ENCODE measurements at regions not wholly inside any gene's neighbourhood (a gene's known extent, or its start where the extent isn't known, plus 50 kb on each side); places are given as distances from the start of the nearest gene placed in this dataset.

DNA sequence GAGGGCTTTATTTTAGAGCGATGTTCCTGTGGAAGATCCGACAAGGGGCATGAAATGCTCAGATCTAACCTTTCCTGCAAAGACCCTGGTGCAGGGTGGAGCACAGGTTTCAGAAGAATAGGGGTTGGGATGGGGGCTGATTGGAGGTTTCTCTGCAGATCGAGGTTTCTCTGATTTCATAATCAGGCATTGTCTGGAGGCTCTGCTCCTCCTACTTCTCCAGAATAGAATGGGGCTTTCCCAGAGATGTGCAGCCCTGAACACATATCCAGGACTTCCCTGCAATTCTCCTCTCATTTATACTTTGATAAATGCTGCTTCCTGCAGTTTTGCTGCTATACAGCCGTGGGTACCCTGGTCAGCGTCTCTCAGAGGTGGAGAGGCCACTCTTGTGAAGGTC, 397.6 kb upstream of the BOD1L1 start:
- Histone ChIP-seq H3K4me1 (ENCODE audit: control insufficient read depth, insufficient read depth, low read length) (peaks cover 17% of the 10 kb centered on the region), H3K9me3 (replicated peaks; ENCODE audit: low read length) (no peaks in the 10 kb centered on the region), H3K4me2 (ENCODE audit: low read length) (no peak overlapping the region), H3K36me3 (ENCODE audit: insufficient read depth, low read length) (no peaks in the 10 kb centered on the region), H3K4me3 (ENCODE audit: low read length) (no peak overlapping the region), H3K27me3 (ENCODE audit: control insufficient read depth, insufficient read depth, low read length) (no peaks in the 10 kb centered on the region), H3K9ac (ENCODE audit: low read depth, low read length) (no peak overlapping the region)

DNA sequence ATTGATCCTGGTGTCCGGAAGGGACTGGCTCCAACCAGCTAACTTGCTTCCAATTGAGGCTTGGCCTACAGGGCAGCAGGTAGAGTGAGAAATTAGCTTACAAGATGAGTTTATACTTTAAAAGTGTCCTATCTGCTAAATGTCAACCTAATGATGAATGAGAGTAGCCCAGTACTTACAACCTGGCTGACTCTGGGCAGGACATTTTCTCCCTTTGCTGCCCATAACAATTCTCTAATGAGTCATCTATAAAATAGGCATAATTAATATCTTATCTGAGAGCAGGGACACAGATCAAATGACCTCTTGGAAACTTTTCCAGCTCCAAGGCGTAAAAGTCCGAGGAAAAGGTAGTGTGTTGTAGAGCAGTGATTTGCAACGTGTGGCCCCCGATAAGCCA, 398.4 kb upstream of the BOD1L1 start:
- Histone ChIP-seq H3K9me3 (replicated peaks; ENCODE audit: low read length) (no peaks in the 10 kb centered on the region), H3K27me3 (ENCODE audit: control insufficient read depth, insufficient read depth, low read length) (no peaks in the 10 kb centered on the region), H3K4me3 (ENCODE audit: low read length) (no peak overlapping the region), H3K36me3 (ENCODE audit: insufficient read depth, low read length) (no peaks in the 10 kb centered on the region), H3K9ac (ENCODE audit: low read depth, low read length) (no peak overlapping the region), H3K4me1 (ENCODE audit: control insufficient read depth, insufficient read depth, low read length) (peaks cover 17% of the 10 kb centered on the region), H3K4me2 (ENCODE audit: low read length) (no peak overlapping the region)

DNA sequence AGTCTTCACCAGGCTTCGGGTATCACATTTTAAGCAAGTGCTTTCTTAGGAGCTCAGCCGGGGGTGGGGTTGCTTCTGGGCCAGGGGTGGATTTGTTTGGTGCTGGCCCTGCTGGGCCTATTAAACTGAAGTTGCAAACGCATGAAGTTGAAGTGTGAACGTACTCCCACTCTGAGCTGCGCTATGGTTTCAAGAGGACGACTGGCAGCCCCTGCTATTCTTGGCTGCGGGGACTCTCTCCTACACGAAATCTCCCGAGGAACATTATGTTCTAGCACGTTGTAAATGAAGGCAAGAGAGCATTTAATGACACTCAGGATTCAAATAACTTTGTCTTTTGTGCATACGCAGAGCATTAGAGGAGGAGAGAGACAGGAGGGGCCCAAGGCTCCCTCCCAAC, 401.3 kb upstream of the BOD1L1 start:
- H3K9me3 ChIP-seq (replicated peaks; ENCODE audit: low read length): no peaks in the 10 kb centered on the region
- no peak overlapping the region for H3K9ac ChIP-seq (ENCODE audit: low read depth, low read length)
- no peak overlapping the region for H3K4me2 ChIP-seq (ENCODE audit: low read length)
- no peak overlapping the region for H3K4me3 ChIP-seq (ENCODE audit: low read length)
- H3K36me3 ChIP-seq (ENCODE audit: insufficient read depth, low read length): no peaks in the 10 kb centered on the region
- H3K4me1 ChIP-seq (ENCODE audit: control insufficient read depth, insufficient read depth, low read length): no peaks in the 10 kb centered on the region
- H3K27me3 ChIP-seq (ENCODE audit: control insufficient read depth, insufficient read depth, low read length): no peaks in the 10 kb centered on the region

DNA sequence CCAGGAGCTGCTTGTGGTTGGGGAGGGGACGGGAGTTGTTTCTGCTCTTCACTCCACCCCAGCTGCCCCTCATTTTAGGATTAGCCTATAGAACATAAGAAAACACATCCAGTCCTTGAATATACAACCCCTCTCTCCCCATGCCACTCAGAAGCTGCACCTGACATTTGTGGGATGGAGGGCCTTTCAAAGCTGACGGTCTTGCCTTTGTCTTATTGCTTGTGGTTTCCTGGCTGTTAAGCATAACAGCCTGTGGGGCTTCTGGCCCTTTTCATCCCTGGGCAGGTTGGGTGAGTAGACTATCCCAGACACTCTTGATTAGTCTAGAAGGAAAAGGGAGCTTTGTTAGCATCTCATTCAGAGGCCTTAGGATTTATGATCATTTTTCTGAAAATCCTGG, 407.6 kb upstream of the BOD1L1 start:
- Histone ChIP-seq H3K4me1 (ENCODE audit: control insufficient read depth, insufficient read depth, low read length) (no peaks in the 10 kb centered on the region), H3K36me3 (ENCODE audit: insufficient read depth, low read length) (no peaks in the 10 kb centered on the region), H3K4me2 (ENCODE audit: low read length) (no peak overlapping the region), H3K27me3 (ENCODE audit: control insufficient read depth, insufficient read depth, low read length) (no peaks in the 10 kb centered on the region), H3K9me3 (replicated peaks; ENCODE audit: low read length) (no peaks in the 10 kb centered on the region), H3K4me3 (ENCODE audit: low read length) (no peak overlapping the region), H3K9ac (ENCODE audit: low read depth, low read length) (no peak overlapping the region)

DNA sequence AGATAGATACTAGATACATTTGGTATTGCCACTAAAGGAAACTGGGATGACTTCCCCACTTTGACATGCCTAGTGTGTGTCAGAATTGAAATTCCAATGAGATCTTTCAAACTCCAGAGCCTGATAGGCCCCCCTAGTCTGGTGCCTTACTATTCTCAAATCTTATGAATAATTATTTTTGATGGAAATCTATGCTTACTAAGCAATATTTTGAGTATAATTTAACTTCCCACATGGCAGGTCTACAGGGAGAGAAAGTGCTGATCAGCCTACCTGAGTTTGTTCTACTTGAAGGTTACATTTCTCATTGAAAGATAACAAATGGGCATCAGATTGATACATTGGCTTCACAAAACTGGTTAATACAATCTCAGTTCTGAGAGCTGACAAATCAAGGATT, 415.7 kb upstream of the BOD1L1 start:
- no peak overlapping the region for H3K4me2 ChIP-seq (ENCODE audit: low read length)
- H3K9me3 ChIP-seq (replicated peaks; ENCODE audit: low read length): no peaks in the 10 kb centered on the region
- H3K4me1 ChIP-seq (ENCODE audit: control insufficient read depth, insufficient read depth, low read length): no peaks in the 10 kb centered on the region
- H3K4me3 ChIP-seq (ENCODE audit: low read length): no peak overlapping the region
- H3K27me3 ChIP-seq (ENCODE audit: control insufficient read depth, insufficient read depth, low read length): no peaks in the 10 kb centered on the region
- H3K36me3 ChIP-seq (ENCODE audit: insufficient read depth, low read length): no peaks in the 10 kb centered on the region
- no peak overlapping the region for H3K9ac ChIP-seq (ENCODE audit: low read depth, low read length)

DNA sequence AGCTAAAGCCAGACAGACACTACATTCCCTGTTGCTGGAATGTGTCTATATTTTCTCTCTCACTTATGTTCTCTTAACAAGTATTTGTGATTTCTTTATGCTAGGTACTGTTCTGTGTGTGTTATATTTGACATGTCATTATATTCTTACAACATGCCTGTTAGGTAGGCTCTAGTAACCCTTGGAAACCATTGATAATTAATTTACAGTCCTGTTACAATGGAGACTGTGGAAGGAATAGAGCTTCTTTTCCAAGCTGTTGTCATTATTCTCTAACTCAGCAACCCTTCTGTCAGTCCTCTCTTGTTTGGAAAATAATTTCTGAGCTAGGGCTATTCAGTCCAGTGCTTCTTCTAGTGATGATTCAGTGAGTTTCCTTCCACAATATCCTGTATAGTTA, 419.1 kb upstream of the BOD1L1 start:
- Histone ChIP-seq H3K36me3 (ENCODE audit: insufficient read depth, low read length) (no peaks in the 10 kb centered on the region), H3K4me3 (ENCODE audit: low read length) (no peak overlapping the region), H3K4me1 (ENCODE audit: control insufficient read depth, insufficient read depth, low read length) (no peaks in the 10 kb centered on the region), H3K9me3 (replicated peaks; ENCODE audit: low read length) (no peaks in the 10 kb centered on the region), H3K4me2 (ENCODE audit: low read length) (no peak overlapping the region), H3K27me3 (ENCODE audit: control insufficient read depth, insufficient read depth, low read length) (no peaks in the 10 kb centered on the region), H3K9ac (ENCODE audit: low read depth, low read length) (no peak overlapping the region)

DNA sequence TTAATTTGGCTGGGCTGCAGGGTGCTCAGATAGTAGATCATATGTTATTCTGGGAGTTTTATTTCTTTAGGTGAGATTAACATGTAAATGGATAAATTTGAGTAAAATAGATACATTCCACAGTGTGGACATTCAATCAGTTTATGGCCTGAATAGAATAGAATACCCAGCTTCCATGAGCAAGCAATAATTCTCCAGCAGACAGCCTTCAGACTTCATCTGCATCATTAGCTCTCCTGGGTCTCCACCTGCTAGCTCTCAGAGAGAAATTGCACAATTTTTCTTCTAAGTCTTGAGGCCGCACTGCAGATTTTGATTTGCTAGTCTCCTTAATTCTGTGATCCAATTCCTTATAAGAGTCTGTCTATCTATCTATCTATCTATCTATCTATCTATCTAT, 420.3 kb upstream of the BOD1L1 start:
- no peak overlapping the region for H3K4me3 ChIP-seq (ENCODE audit: low read length)
- H3K9ac ChIP-seq (ENCODE audit: low read depth, low read length): no peak overlapping the region
- no peaks in the 10 kb centered on the region for H3K9me3 ChIP-seq (replicated peaks; ENCODE audit: low read length)
- no peaks in the 10 kb centered on the region for H3K36me3 ChIP-seq (ENCODE audit: insufficient read depth, low read length)
- H3K4me1 ChIP-seq (ENCODE audit: control insufficient read depth, insufficient read depth, low read length): no peaks in the 10 kb centered on the region
- no peak overlapping the region for H3K4me2 ChIP-seq (ENCODE audit: low read length)
- H3K27me3 ChIP-seq (ENCODE audit: control insufficient read depth, insufficient read depth, low read length): no peaks in the 10 kb centered on the region

DNA sequence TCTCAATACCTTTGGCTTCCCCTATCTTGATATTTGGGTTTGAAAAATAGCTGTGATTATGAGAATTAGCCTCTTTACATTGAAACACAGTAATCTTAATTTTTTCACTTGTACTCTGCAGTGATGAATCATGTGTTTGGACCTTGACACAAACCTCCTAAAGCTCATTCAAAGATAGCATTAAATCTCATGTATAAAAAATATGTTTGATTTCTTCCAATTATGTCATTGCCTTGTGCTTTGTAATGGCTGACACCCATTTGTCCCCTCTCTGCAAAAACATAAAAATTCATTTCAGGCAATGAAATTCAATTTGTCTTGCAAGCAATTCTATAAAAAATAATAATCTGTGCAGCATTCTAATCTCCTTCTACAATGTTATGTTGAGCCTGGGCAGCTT, 422.4 kb upstream of the BOD1L1 start:
- Histone ChIP-seq H3K4me1 (ENCODE audit: control insufficient read depth, insufficient read depth, low read length) (no peaks in the 10 kb centered on the region), H3K4me3 (ENCODE audit: low read length) (no peak overlapping the region), H3K4me2 (ENCODE audit: low read length) (no peak overlapping the region), H3K36me3 (ENCODE audit: insufficient read depth, low read length) (no peaks in the 10 kb centered on the region), H3K9ac (ENCODE audit: low read depth, low read length) (no peak overlapping the region), H3K9me3 (replicated peaks; ENCODE audit: low read length) (no peaks in the 10 kb centered on the region), H3K27me3 (ENCODE audit: control insufficient read depth, insufficient read depth, low read length) (no peaks in the 10 kb centered on the region)

DNA sequence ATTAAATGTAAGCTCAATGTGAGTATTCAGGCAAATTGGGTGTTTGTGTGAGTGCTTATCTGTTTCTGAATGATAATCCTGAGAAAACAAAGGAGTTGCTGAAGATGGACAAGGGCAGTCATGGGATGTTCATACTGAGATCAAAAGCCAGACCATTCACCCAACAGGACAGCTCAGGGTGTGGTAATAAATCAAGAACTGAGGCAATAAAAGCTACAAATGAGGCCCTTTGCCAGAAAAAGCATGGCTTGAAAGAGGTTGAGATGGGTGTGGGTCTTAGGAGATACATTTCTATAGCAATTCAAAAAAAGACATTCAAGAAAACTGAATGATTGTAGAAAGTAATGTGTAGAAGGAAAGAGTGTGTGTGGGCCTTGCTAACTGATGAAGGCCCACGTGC, 425.8 kb upstream of the BOD1L1 start:
- Histone ChIP-seq H3K4me2 (ENCODE audit: low read length) (no peak overlapping the region), H3K4me1 (ENCODE audit: control insufficient read depth, insufficient read depth, low read length) (no peaks in the 10 kb centered on the region), H3K4me3 (ENCODE audit: low read length) (no peak overlapping the region), H3K9me3 (replicated peaks; ENCODE audit: low read length) (no peaks in the 10 kb centered on the region), H3K9ac (ENCODE audit: low read depth, low read length) (no peak overlapping the region), H3K27me3 (ENCODE audit: control insufficient read depth, insufficient read depth, low read length) (no peaks in the 10 kb centered on the region), H3K36me3 (ENCODE audit: insufficient read depth, low read length) (no peaks in the 10 kb centered on the region)

DNA sequence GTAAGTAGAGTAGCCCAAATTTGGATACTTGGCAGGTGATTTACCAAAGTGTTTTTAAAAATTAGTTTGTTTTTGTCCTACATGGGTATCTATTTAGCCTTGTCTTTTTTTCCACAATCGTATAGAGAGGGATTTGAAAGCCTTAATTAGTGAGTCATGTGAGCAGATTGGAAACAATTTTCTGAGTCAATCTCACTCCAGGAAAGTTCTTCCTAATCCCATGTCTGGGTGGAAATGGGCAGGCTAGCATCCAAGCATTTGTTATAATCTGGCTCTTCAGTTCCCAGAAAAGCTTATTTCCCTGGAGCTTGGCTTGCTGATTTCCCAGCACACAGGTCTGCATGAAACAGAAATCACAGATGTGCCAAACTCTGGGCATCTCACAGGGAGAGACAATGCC, 426.9 kb upstream of the BOD1L1 start:
- H3K9me3 ChIP-seq (replicated peaks; ENCODE audit: low read length): no peaks in the 10 kb centered on the region
- no peak overlapping the region for H3K4me3 ChIP-seq (ENCODE audit: low read length)

DNA sequence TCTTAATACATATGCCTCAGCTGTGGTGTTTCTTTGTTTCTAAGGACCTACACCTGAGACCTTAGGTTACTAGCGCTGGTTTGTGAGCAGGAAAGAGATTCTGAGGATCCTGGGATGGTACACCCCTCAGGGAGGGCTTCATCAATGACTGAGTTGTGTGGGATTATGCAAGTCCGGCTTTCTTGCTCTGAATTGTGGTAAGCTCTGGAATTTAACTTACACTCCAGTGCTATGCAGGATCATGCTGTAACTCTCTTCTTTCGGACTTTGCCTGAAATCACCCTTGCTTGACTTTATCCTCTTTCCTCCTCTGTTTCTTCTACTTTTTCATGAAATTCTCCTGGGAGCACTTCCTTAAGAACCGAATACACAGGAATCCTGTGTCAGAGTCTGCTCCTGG, 431.5 kb upstream of the BOD1L1 start:
- no peaks in the 10 kb centered on the region for H3K9me3 ChIP-seq (replicated peaks; ENCODE audit: low read length)
- no peak overlapping the region for H3K9ac ChIP-seq (ENCODE audit: low read depth, low read length)
- no peaks in the 10 kb centered on the region for H3K36me3 ChIP-seq (ENCODE audit: insufficient read depth, low read length)
- H3K27me3 ChIP-seq (ENCODE audit: control insufficient read depth, insufficient read depth, low read length): no peaks in the 10 kb centered on the region
- H3K4me2 ChIP-seq (ENCODE audit: low read length): no peak overlapping the region
- H3K4me3 ChIP-seq (ENCODE audit: low read length): no peak overlapping the region
- no peaks in the 10 kb centered on the region for H3K4me1 ChIP-seq (ENCODE audit: control insufficient read depth, insufficient read depth, low read length)

More for the DNA sequence above, 426.9 kb upstream of the BOD1L1 start:
- no peaks in the 10 kb centered on the region for H3K4me1 ChIP-seq (ENCODE audit: control insufficient read depth, insufficient read depth, low read length)
- H3K4me2 ChIP-seq (ENCODE audit: low read length): no peak overlapping the region
- H3K27me3 ChIP-seq (ENCODE audit: control insufficient read depth, insufficient read depth, low read length): no peaks in the 10 kb centered on the region
- no peaks in the 10 kb centered on the region for H3K36me3 ChIP-seq (ENCODE audit: insufficient read depth, low read length)
- H3K9ac ChIP-seq (ENCODE audit: low read depth, low read length): no peak overlapping the region

DNA sequence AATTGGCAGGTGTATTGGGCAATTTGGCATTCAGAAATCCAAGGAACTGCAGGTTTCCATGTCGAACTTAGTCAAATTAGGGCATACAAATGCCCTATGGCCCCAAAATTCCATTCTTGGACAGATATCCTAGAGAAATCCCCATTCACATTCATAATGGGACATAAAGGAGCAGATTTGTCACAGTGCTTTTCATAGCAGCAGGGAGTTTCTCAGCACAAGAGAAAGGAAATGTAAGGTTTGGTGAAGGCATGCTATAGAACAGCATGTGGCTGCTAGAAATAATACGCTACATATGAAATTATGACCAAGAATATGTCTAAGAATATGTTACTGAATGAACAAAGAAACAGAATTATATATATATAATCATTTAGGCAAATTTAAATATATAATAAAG, 437.5 kb upstream of the BOD1L1 start:
- H3K4me1 ChIP-seq (ENCODE audit: control insufficient read depth, insufficient read depth, low read length): peaks cover 3% of the 10 kb centered on the region
- H3K4me2 ChIP-seq (ENCODE audit: low read length): no peak overlapping the region
- H3K4me3 ChIP-seq (ENCODE audit: low read length): no peak overlapping the region
- H3K9me3 ChIP-seq (replicated peaks; ENCODE audit: low read length): no peaks in the 10 kb centered on the region
- no peaks in the 10 kb centered on the region for H3K36me3 ChIP-seq (ENCODE audit: insufficient read depth, low read length)
- H3K9ac ChIP-seq (ENCODE audit: low read depth, low read length): no peak overlapping the region
- no peaks in the 10 kb centered on the region for H3K27me3 ChIP-seq (ENCODE audit: control insufficient read depth, insufficient read depth, low read length)

DNA sequence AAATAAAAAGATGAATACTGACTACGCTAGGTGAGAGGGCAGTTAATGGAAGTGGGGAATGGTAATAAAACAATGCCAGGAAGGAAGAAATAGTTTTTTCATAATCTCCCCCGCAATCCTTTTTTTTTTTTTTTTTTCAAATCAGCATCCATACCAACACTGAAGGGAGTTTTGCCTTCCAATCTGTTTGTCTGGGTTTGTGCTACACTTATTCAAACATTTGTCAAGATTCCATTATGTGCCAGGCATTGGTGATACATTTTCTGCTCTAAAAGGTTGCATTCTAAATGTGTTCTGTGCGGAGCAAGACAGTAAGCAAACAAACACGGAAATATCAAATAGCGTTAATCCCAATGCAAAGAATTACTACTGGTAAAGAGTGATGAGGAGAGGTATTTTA, 437.9 kb upstream of the BOD1L1 start:
- Histone ChIP-seq H3K36me3 (ENCODE audit: insufficient read depth, low read length) (no peaks in the 10 kb centered on the region), H3K27me3 (ENCODE audit: control insufficient read depth, insufficient read depth, low read length) (no peaks in the 10 kb centered on the region), H3K4me1 (ENCODE audit: control insufficient read depth, insufficient read depth, low read length) (peaks cover 8% of the 10 kb centered on the region), H3K4me3 (ENCODE audit: low read length) (no peak overlapping the region), H3K9ac (ENCODE audit: low read depth, low read length) (no peak overlapping the region), H3K4me2 (ENCODE audit: low read length) (no peak overlapping the region), H3K9me3 (replicated peaks; ENCODE audit: low read length) (no peaks in the 10 kb centered on the region)
